Ishikawa (cell line): ENCODE measurements at regions not wholly inside any gene's neighbourhood (a gene's known extent, or its start where the extent isn't known, plus 50 kb on each side); places are given as distances from the start of the nearest gene placed in this dataset.

Experiments
- CEBPB ChIP-seq: IDR thresholded peaks from 2 replicates; pipeline ENCODE4 v1.6.1; 2012
- CREB1 ChIP-seq: IDR thresholded peaks from 2 replicates; pipeline ENCODE4 v1.6.1; 2012; ENCODE audit warnings: low read depth
- FOXM1 ChIP-seq: IDR thresholded peaks from 2 replicates; pipeline ENCODE4 v1.6.1; 2012; ENCODE audit warnings: low read depth, borderline replicate concordance
- NFIC ChIP-seq: IDR thresholded peaks from 2 replicates; pipeline ENCODE4 v1.6.1; 2012
- RAD21 ChIP-seq: IDR thresholded peaks from 2 replicates; pipeline ENCODE4 v1.6.1; 2012; ENCODE audit warnings: low read depth
- TCF12 ChIP-seq: IDR thresholded peaks from 2 replicates; pipeline ENCODE4 v1.6.1; 2012; ENCODE audit warnings: low read depth
- YY1 ChIP-seq: IDR thresholded peaks from 2 replicates; pipeline ENCODE4 v1.6.1; 2012; ENCODE audit warnings: low read depth
- TF ChIP-seq, protein P1 (sequence below): IDR thresholded peaks from 2 replicates; pipeline ENCODE4 v1.6.1; 2012; ENCODE audit warnings: low read depth, mild to moderate bottlenecking

DNA sequence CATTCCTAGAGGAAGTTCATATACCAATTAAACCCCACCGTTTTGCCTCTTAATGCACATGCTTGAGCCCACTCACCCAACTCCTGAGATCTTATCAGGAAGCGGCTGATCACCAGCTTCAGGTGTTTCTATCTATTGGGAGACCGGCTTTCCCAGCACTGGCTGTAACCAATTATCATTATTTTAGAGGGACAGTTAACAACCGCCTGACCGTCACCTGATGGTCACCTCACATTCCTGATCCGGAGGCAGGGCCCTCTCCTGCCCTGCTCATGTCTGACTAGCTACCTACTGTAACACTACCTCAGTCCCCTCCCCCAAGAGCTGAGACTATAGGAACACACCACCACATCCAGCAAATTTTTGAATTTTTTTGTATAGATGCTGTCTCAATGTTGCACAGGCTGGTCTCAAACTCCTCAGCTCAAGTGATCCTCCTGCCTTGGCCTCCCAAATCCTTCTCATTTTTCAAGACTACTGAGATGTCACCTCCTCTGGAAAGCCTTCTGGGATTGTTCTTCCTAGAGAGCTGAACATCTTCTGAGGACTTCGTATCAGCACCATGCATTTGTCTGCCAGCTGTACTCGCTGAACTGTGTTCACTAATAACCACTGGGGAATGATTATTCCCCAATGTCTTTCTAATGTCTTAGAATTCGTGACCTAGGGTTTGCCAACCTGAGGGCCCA is 84.8 kb downstream of the LSM3 start:
- TF ChIP-seq YY1 (no peak), RAD21 (no peak), TCF12 (no peak), CREB1 (no peak), FOXM1 (no peak), CEBPB (no peak), NFIC (no peak)
- TF ChIP-seq, protein P1, sequence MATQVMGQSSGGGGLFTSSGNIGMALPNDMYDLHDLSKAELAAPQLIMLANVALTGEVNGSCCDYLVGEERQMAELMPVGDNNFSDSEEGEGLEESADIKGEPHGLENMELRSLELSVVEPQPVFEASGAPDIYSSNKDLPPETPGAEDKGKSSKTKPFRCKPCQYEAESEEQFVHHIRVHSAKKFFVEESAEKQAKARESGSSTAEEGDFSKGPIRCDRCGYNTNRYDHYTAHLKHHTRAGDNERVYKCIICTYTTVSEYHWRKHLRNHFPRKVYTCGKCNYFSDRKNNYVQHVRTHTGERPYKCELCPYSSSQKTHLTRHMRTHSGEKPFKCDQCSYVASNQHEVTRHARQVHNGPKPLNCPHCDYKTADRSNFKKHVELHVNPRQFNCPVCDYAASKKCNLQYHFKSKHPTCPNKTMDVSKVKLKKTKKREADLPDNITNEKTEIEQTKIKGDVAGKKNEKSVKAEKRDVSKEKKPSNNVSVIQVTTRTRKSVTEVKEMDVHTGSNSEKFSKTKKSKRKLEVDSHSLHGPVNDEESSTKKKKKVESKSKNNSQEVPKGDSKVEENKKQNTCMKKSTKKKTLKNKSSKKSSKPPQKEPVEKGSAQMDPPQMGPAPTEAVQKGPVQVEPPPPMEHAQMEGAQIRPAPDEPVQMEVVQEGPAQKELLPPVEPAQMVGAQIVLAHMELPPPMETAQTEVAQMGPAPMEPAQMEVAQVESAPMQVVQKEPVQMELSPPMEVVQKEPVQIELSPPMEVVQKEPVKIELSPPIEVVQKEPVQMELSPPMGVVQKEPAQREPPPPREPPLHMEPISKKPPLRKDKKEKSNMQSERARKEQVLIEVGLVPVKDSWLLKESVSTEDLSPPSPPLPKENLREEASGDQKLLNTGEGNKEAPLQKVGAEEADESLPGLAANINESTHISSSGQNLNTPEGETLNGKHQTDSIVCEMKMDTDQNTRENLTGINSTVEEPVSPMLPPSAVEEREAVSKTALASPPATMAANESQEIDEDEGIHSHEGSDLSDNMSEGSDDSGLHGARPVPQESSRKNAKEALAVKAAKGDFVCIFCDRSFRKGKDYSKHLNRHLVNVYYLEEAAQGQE = no peak
